ENCODE measurements at regions not wholly inside any gene's neighbourhood (a gene's known extent, or its start where the extent isn't known, plus 50 kb on each side); places are given as distances from the start of the nearest gene placed in this dataset.

- no peak for TF ChIP-seq CTCF (IDR thresholded peaks at IDR 0.05; ENCODE audit: borderline replicate concordance, extremely low read depth, insufficient read depth)
- intact Hi-C loops (cut with DNase I) = no loop called here
- no peak for FAIRE-seq
Observed at GRCh38 chr13:109846185-109846584, 59.8 kb upstream of the IRS2 start.

GRCh38 chr13:109844396-109844795 is 58.0 kb upstream of the IRS2 start:
- Histone ChIP-seq H3K27ac (ENCODE audit: low read depth in 2 of 2, low read length in 2 of 2) (no peak overlapping the region), H3K4me1 (ENCODE audit: control insufficient read depth in 2 of 3, insufficient read depth in 2 of 3, low read depth in 1 of 3, low read length in 3 of 3) (no peaks in the 10 kb centered on the region), H3K4me3 (ENCODE audit: low read length in 3 of 3) (no peak overlapping the region), H3K9me3 (ENCODE audit: control insufficient read depth in 2 of 3, insufficient read depth in 1 of 3, low read length in 3 of 3) (no peaks in the 10 kb centered on the region), H3K9ac (ENCODE audit: low read length in 3 of 3) (no peak overlapping the region), H3K27me3 (ENCODE audit: control insufficient read depth, insufficient read depth, low read length) (no peaks in the 10 kb centered on the region), H3K36me3 (ENCODE audit: control insufficient read depth in 2 of 3, insufficient read depth in 3 of 3, low read length in 3 of 3) (no peaks in the 10 kb centered on the region)
- no peak for TF ChIP-seq CTCF (IDR thresholded peaks at IDR 0.05; ENCODE audit: borderline replicate concordance, extremely low read depth, insufficient read depth)
- intact Hi-C loops (cut with DNase I) = no loop called here
- FAIRE-seq (no peak), DNase-seq (no peak)

More at GRCh38 chr13:109846185-109846584, 59.8 kb upstream of the IRS2 start:
- Histone ChIP-seq H3K27ac (ENCODE audit: low read depth in 2 of 2, low read length in 2 of 2) (no peak overlapping the region), H3K27me3 (ENCODE audit: control insufficient read depth, insufficient read depth, low read length) (no peaks in the 10 kb centered on the region), H3K4me1 (ENCODE audit: control insufficient read depth in 2 of 3, insufficient read depth in 2 of 3, low read depth in 1 of 3, low read length in 3 of 3) (no peaks in the 10 kb centered on the region), H3K36me3 (ENCODE audit: control insufficient read depth in 2 of 3, insufficient read depth in 3 of 3, low read length in 3 of 3) (no peaks in the 10 kb centered on the region), H3K4me3 (ENCODE audit: low read length in 3 of 3) (no peak overlapping the region), H3K9ac (ENCODE audit: low read length in 3 of 3) (no peak overlapping the region), H3K9me3 (ENCODE audit: control insufficient read depth in 2 of 3, insufficient read depth in 1 of 3, low read length in 3 of 3) (no peaks in the 10 kb centered on the region)
- no peak for DNase-seq

- Histone ChIP-seq H3K4me3 (ENCODE audit: low read length in 3 of 3) (no peak overlapping the region), H3K27me3 (ENCODE audit: control insufficient read depth, insufficient read depth, low read length) (no peaks in the 10 kb centered on the region), H3K36me3 (ENCODE audit: control insufficient read depth in 2 of 3, insufficient read depth in 3 of 3, low read length in 3 of 3) (no peaks in the 10 kb centered on the region), H3K27ac (ENCODE audit: low read depth in 2 of 2, low read length in 2 of 2) (no peak overlapping the region), H3K4me1 (ENCODE audit: control insufficient read depth in 2 of 3, insufficient read depth in 2 of 3, low read depth in 1 of 3, low read length in 3 of 3) (no peaks in the 10 kb centered on the region), H3K9ac (ENCODE audit: low read length in 3 of 3) (no peak overlapping the region), H3K9me3 (ENCODE audit: control insufficient read depth in 2 of 3, insufficient read depth in 1 of 3, low read length in 3 of 3) (no peaks in the 10 kb centered on the region)
- no peak for FAIRE-seq
- intact Hi-C loops (cut with DNase I) = no loop called here
- DNase-seq = no peak
- TF ChIP-seq CTCF (IDR thresholded peaks at IDR 0.05; ENCODE audit: borderline replicate concordance, extremely low read depth, insufficient read depth) = no peak
Observed at GRCh38 chr13:109843695-109844094, 57.3 kb upstream of the IRS2 start.

GRCh38 chr13:109842212-109842920 is 56.0 kb upstream of the IRS2 start:
- no peaks in the 10 kb centered on the region for H3K9me3 ChIP-seq (ENCODE audit: control insufficient read depth in 2 of 3, insufficient read depth in 1 of 3, low read length in 3 of 3)
- no peak overlapping the region for H3K9ac ChIP-seq (ENCODE audit: low read length in 3 of 3)
- H3K4me1 ChIP-seq (ENCODE audit: control insufficient read depth in 2 of 3, insufficient read depth in 2 of 3, low read depth in 1 of 3, low read length in 3 of 3) = peaks cover 0 to 2% (median under 1%) of the 10 kb centered on the region in 3 donors
- no peak overlapping the region for H3K4me3 ChIP-seq (ENCODE audit: low read length in 3 of 3)
- intact Hi-C loops (cut with DNase I) = no loop called here
- no peaks in the 10 kb centered on the region for H3K36me3 ChIP-seq (ENCODE audit: control insufficient read depth in 2 of 3, insufficient read depth in 3 of 3, low read length in 3 of 3)
- H3K27ac ChIP-seq (ENCODE audit: low read depth in 2 of 2, low read length in 2 of 2) = no peak overlapping the region
- DNase-seq = no peak
- FAIRE-seq = no peak
- no peaks in the 10 kb centered on the region for H3K27me3 ChIP-seq (ENCODE audit: control insufficient read depth, insufficient read depth, low read length)
- no peak for TF ChIP-seq CTCF (IDR thresholded peaks at IDR 0.05; ENCODE audit: borderline replicate concordance, extremely low read depth, insufficient read depth)

Data from kidney (tissue), 13 donors.